K562 (cell line): ENCODE measurements at regions not wholly inside any gene's neighbourhood (a gene's known extent, or its start where the extent isn't known, plus 50 kb on each side); places are given as distances from the start of the nearest gene placed in this dataset.
"Not testable (repeated sequence)": the region's sequence is repeated elsewhere in the genome, so short reads cannot be mapped to it uniquely, and the experiment has no call there.

ENCODE experiments used
- ATAC-seq: fragments of 200-7000 bp; cut with Tn5 transposase; 3 replicates; pipeline ENCODE4 v1.9.1; 2020; ENCODE audit warnings: moderate library complexity
- BruUV-seq: library from RNA; stranded (reverse); fragments of 400-500 nt; replicated peaks from 2 replicates; lab custom pipeline; 2021; lab: Mats Ljungman, UMichigan
- CTCF ChIA-PET: fragments of 300-600 bp; formaldehyde crosslinking; extraction: SDS; loops from one replicate; lab custom pipeline; 2021; ENCODE audit warnings: low intra/inter-chr PET ratio; lab: Yijun Ruan, JAX
- POLR2A ChIA-PET: fragments of 300-600, 350-650 bp; sonication (Branson Sonifier 250); formaldehyde crosslinking; extraction: SDS; loops from one replicate; lab custom pipeline; 2021; ENCODE audit warnings: antibody characterized with exemption, inconsistent platforms; lab: Yijun Ruan, JAX
- DNase-seq, 4 experiments: peaks; one replicate each; pipeline versions ENCODE4 v3.0.0 to v3.0.0-alpha.2; 2011 to 2018; ENCODE audit warnings: low spot score in 3 of 4, mixed read lengths in 3 of 4; ENCODE audit errors: extremely low read depth in 1 of 4
- FAIRE-seq: peaks from 2 replicates; lab custom pipeline; 2011; peaks lifted over from hg19 to GRCh38; lab: Jason Lieb, UNC
- H2AFZ ChIP-seq: 2 replicates; pipeline ENCODE4 v1.6.0; 2011; ENCODE audit warnings: low read depth, low read length, control low read depth, inconsistent platforms
- H3K27ac ChIP-seq: fragments of 200-600 bp; 3 replicates; pipeline ENCODE4 v1.8.0; 2011; ENCODE audit warnings: low read depth, mild to moderate bottlenecking, control low read depth, inconsistent platforms, low read length, moderate library complexity, mixed read lengths; ENCODE audit errors: extremely low read depth
- H3K27me3 ChIP-seq, 2 experiments: fragments of 300-600 bp in 1 of 2; 2 replicates in 1 of 2; 3 replicates in 1 of 2; pipeline versions ENCODE4 v1.6.0 to v1.8.0; 2011; ENCODE audit warnings: inconsistent platforms in 2 of 2, low read length in 2 of 2, mild to moderate bottlenecking in 1 of 2, mixed read lengths in 1 of 2, moderate library complexity in 1 of 2; ENCODE audit not compliant: control insufficient read depth in 2 of 2, insufficient read depth in 2 of 2
- H3K36me3 ChIP-seq: fragments of 300-600 bp; 3 replicates; pipeline ENCODE4 v1.8.0; 2011; ENCODE audit warnings: mild to moderate bottlenecking, low read length, inconsistent platforms; ENCODE audit not compliant: control insufficient read depth, insufficient read depth
- H3K4me1 ChIP-seq, 2 experiments: fragments of 200-600 bp in 1 of 2; replicated peaks in 1 of 2; 2 replicates in 1 of 2; 3 replicates in 1 of 2; pipeline versions ENCODE4 v1.5.1 to v1.8.0; 2011; ENCODE audit warnings: inconsistent platforms in 2 of 2, low read length in 2 of 2, mild to moderate bottlenecking in 1 of 2, mixed read lengths in 1 of 2, moderate library complexity in 1 of 2; ENCODE audit not compliant: control insufficient read depth in 2 of 2, insufficient read depth in 2 of 2
- H3K4me2 ChIP-seq: 2 replicates; pipeline ENCODE4 v1.6.1; 2011; ENCODE audit warnings: low read length, control low read depth, inconsistent platforms, mixed read lengths; ENCODE audit not compliant: insufficient read depth
- H3K4me3 ChIP-seq: fragments of 200-600 bp; sonication (generic), shearing (Covaris generic); 2 replicates; pipeline ENCODE4 v1.5.1; 2016; ENCODE audit warnings: control low read depth, inconsistent platforms
- H3K79me2 ChIP-seq: fragments of 200-600 bp; 3 replicates; pipeline ENCODE4 v1.8.0; 2011; ENCODE audit warnings: low read length, inconsistent platforms; ENCODE audit not compliant: control insufficient read depth, insufficient read depth
- H3K9ac ChIP-seq, 2 experiments: 2 replicates each; pipeline versions ENCODE4 v1.6.0 to v1.6.1; 2011; ENCODE audit warnings: low read depth in 2 of 2, low read length in 2 of 2, control low read depth in 1 of 2, inconsistent platforms in 1 of 2, mild to moderate bottlenecking in 1 of 2, mixed read lengths in 1 of 2; ENCODE audit not compliant: insufficient read depth in 1 of 2
- H3K9me1 ChIP-seq: one replicate; pipeline ENCODE4 v1.6.0; 2011; ENCODE audit warnings: inconsistent platforms, mild to moderate bottlenecking, low read length, moderate library complexity; ENCODE audit not compliant: control insufficient read depth, insufficient read depth
- H3K9me3 ChIP-seq: replicated peaks from 2 replicates; pipeline ENCODE4 v1.5.1; 2011; ENCODE audit warnings: low read depth, low read length, inconsistent platforms; ENCODE audit not compliant: control insufficient read depth, insufficient read depth
- H4K20me1 ChIP-seq: replicated peaks from 2 replicates; pipeline ENCODE4 v1.6.1; 2011; ENCODE audit warnings: low read length, inconsistent platforms, mixed read lengths; ENCODE audit not compliant: control insufficient read depth, insufficient read depth
- E2F8 ChIP-seq: fragments of 450-650 bp; IDR thresholded peaks from 2 replicates; pipeline ENCODE4 v1.7.1; 2018; ENCODE audit warnings: mild to moderate bottlenecking, low read depth; ENCODE audit not compliant: partially characterized antibody
- IFI16 ChIP-seq: fragments of 250-450 bp; sonication (Bioruptor Pico); IDR thresholded peaks from 2 replicates; pipeline ENCODE4 v2.1.2; 2022; ENCODE audit warnings: mild to moderate bottlenecking, inconsistent platforms
- KLF16 ChIP-seq: IDR thresholded peaks from 2 replicates; pipeline ENCODE4 v1.6.1; 2016; ENCODE audit warnings: antibody characterized with exemption
- MYNN ChIP-seq, 2 experiments: sonication (generic); formaldehyde crosslinking in 1 of 2; IDR thresholded peaks; 2 replicates each; pipeline versions ENCODE4 v1.5.0 to v1.6.1; 2016 to 2020; ENCODE audit warnings: antibody characterized with exemption in 1 of 2, missing genetic modification reagents in 1 of 2
- NCOR1 ChIP-seq: fragments of 450-650 bp; IDR thresholded peaks from 2 replicates; pipeline ENCODE4 v1.6.1; 2016; ENCODE audit warnings: mild to moderate bottlenecking, moderate library complexity
- PRPF4 ChIP-seq: fragments of 200-400 bp; formaldehyde crosslinking; IDR thresholded peaks from one replicate; pipeline ENCODE4 v1.6.1; 2017; ENCODE audit warnings: low read length, low read depth, mild to moderate bottlenecking; ENCODE audit not compliant: insufficient read depth, poor library complexity, severe bottlenecking
- SIX5 ChIP-seq, 2 experiments: IDR thresholded peaks; 2 replicates each; pipeline ENCODE4 v1.6.1; 2011; ENCODE audit warnings: low read length in 2 of 2, borderline replicate concordance in 1 of 2, low read depth in 1 of 2, mild to moderate bottlenecking in 1 of 2, moderate library complexity in 1 of 2; ENCODE audit not compliant: insufficient read depth in 1 of 2
- WGBS: fragments of 100-300 bp; shearing (Covaris generic); methylation state at CpG from one replicate; pipeline ENCODE4 v1.1.6; 2016; ENCODE audit warnings: low coverage, mixed read lengths; ENCODE audit not compliant: insufficient coverage; ENCODE audit errors: missing lambda C conversion rate; 5-methylcytosine and 5-hydroxymethylcytosine counted together
- in situ Hi-C: fragments of 300-500 bp; cut with MboI; formaldehyde crosslinking; loops from 4 replicates; pipeline ENCODE4 v1.15.0; 2018; ENCODE audit warnings: inconsistent platforms, mixed read lengths
- intact Hi-C: fragments of 100-400 bp; cut with micrococcal nuclease; formaldehyde crosslinking; loops from 2 replicates; pipeline ENCODE4 v1.14.2; 2022

GRCh38 chr15:77892335-77892734 is 185.2 kb downstream of the TBC1D2B start (continued):
- no peak for TF ChIP-seq E2F8
- TF ChIP-seq IFI16 (CRISPR knock-in tag) = no peak
- no peak for TF ChIP-seq MYNN (IDR thresholded peaks at IDR 0.05)
- TF ChIP-seq MYNN (CRISPR knock-in tag; IDR thresholded peaks at IDR 0.05) = no peak
- no peak for TF ChIP-seq NCOR1
- no peak for TF ChIP-seq KLF16
- TF ChIP-seq PRPF4 = no peak
- no peak for TF ChIP-seq SIX5 (IDR thresholded peaks at IDR 0.05; ENCODE audit: borderline replicate concordance in 1 of 2, insufficient read depth in 1 of 2, low read depth in 1 of 2, low read length in 2 of 2)

GRCh38 chr15:77891862-77892261 is 185.6 kb downstream of the TBC1D2B start:
- WGBS = 0% methylated on average over 1 of the region's 8 CpGs
- H3K4me1 ChIP-seq, H3K4me2 ChIP-seq, H3K9me3 ChIP-seq, H3K9ac ChIP-seq, H4K20me1 ChIP-seq, DNase-seq, in situ Hi-C loops, H3K36me3 ChIP-seq, H3K79me2 ChIP-seq, CTCF ChIA-PET, H2AFZ ChIP-seq, BruUV-seq, ATAC-seq, intact Hi-C loops, H3K4me3 ChIP-seq, H3K27ac ChIP-seq, H3K9me1 ChIP-seq, FAIRE-seq: not testable (repeated sequence)
- H3K27me3 ChIP-seq = peaks cover 3 to 41% of the 10 kb centered on the region in 2 experiments; a peak in 4 of 5 replicates
- POLR2A ChIA-PET = interaction anchor here (0.7 to 0.8 kb wide), 2 partner anchors 19 to 231 kb away, joined by 3 read pairs; no protein-coding TSS in a partner anchor

GRCh38 chr15:77890911-77891801 is 186.4 kb downstream of the TBC1D2B start:
- H3K79me2 ChIP-seq, ATAC-seq, H3K4me1 ChIP-seq, H4K20me1 ChIP-seq, POLR2A ChIA-PET, in situ Hi-C loops, H3K36me3 ChIP-seq, H3K4me3 ChIP-seq, H3K9me1 ChIP-seq, FAIRE-seq, BruUV-seq, intact Hi-C loops, H3K9ac ChIP-seq, H3K4me2 ChIP-seq, H3K9me3 ChIP-seq, H2AFZ ChIP-seq, CTCF ChIA-PET, DNase-seq, H3K27ac ChIP-seq: not testable (repeated sequence)
- 3% methylated on average over 10 of the region's 20 CpGs for WGBS
- peaks cover 3 to 34% of the 10 kb centered on the region in 2 experiments; a peak in 4 of 5 replicates for H3K27me3 ChIP-seq
